ENCODE measurements at regions not wholly inside any gene's neighbourhood (a gene's known extent, or its start where the extent isn't known, plus 50 kb on each side); places are given as distances from the start of the nearest gene placed in this dataset.
"Not testable (repeated sequence)": the region's sequence is repeated elsewhere in the genome, so short reads cannot be mapped to it uniquely, and the experiment has no call there.

DNA sequence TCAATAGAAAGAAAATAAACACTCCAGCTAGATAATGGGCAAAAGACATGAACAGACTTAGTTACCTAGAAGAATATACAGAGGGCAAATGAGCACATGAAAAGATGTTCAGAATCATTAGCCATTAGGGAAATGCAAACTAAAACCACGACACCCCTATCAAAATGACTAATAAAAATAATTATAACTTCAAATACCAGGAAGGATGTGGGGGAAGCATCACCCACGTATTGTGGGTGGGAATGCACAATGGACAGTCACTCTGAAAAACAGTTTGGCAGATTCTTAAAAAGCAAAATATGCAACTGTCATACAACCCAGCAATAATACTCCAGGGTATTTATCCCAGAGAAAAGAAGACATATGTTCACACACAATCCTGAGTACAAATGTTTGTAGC lies 92.6 kb downstream of the DLL1 start:
- no peak for DNase-seq (ENCODE audit: low read depth)

DNA sequence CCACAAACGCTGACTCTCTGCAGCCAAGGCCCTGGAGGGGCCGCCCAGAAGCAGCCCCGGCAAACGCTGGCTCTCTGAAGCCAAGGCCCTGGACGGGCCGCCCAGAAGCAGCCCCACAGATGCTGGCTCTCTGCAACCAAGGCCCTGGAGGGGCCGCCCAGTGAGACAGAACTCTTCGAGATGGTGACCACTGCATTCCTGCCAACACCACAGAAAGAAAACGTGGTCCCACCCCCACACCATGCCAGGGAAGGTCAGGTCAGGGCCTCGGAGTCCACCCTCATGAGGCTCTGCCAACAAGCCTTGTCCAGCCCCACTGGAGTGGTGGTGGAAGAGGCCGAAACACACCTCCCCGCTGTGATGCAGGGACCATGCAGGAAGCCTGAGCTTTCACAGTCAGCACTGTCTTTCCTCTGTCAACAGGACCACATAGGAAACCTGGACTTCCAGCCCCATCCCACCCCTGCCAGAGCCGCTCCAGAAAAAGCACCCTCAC lies 97.5 kb downstream of the DLL1 start:
- no peak for DNase-seq (ENCODE audit: low read depth)

GRCh38 chr6:170192905-170193304 lies 98.0 kb downstream of the DLL1 start:
- no peak for DNase-seq (ENCODE audit: low read depth)

GRCh38 chr6:170192101-170192500 lies 98.8 kb downstream of the DLL1 start:
- not testable (repeated sequence) for DNase-seq (ENCODE audit: low read depth)

DNA sequence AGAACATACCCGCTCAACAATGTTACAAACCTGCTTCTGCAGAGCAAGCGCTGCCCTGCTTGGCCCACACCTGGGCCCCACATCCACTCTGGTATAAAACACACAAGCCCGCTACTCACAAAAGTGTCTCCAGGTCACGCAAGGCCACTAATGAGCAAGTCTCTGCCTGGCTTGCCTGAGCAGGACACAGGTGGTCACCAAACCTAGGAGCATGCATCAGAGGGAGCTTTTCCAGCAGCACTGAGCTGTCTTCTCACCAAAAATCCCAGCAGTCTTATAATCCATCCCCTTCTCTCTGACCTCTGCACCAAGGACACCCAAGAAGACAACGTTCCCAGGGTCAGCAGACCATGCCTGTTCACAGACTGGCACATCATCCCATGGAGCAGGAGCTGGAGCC lies 100.8 kb downstream of the DLL1 start:
- no peak for DNase-seq (ENCODE audit: low read depth)

DNA sequence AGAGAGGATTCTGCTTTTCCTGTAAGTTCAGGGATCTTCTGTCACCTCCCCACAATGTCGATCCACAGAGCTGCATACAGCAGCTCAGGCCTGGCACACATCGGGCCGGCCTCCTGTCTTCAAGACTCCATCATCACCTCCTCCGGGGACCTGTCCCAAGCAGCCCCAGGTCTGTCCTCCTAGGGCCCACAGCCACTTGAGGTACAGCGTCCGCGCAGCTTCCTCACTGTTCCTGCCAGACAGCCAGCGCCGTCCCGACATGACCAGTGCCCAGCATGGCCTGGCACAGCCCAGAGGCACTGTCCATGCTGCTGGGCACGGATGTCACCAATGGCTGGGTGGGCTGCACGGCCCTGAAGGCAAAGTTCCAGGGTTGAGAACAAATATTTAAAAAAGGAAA lies 101.6 kb downstream of the DLL1 start:
- DNase-seq (ENCODE audit: low read depth): no peak

DNA sequence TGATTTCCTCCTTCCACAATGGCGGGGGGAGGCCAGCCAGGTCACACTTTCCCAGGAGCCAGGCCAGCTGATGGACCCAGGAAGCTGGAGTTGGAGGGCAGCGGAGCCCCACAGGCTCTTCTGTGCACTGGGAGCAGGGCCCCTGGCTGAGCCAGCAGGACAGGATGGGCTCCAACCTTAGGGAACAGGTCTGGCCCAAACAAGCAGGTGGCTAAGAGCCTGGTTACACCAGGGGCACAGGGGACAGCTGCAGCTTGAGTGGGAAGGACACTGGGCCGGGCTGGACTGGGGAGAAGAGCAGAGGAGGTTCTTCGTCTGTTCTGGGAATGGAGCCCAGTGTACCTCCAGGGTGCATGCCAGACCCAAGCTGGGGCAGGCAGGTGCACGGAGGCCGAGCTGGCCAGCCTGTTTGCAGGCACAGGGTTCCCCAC lies 102.3 kb downstream of the DLL1 start:
- DNase-seq (ENCODE audit: low read depth): no peak

- DNase-seq (ENCODE audit: low read depth): no peak
Measured at GRCh38 chr6:170187669-170188566, 103.0 kb downstream of the DLL1 start.

DNA sequence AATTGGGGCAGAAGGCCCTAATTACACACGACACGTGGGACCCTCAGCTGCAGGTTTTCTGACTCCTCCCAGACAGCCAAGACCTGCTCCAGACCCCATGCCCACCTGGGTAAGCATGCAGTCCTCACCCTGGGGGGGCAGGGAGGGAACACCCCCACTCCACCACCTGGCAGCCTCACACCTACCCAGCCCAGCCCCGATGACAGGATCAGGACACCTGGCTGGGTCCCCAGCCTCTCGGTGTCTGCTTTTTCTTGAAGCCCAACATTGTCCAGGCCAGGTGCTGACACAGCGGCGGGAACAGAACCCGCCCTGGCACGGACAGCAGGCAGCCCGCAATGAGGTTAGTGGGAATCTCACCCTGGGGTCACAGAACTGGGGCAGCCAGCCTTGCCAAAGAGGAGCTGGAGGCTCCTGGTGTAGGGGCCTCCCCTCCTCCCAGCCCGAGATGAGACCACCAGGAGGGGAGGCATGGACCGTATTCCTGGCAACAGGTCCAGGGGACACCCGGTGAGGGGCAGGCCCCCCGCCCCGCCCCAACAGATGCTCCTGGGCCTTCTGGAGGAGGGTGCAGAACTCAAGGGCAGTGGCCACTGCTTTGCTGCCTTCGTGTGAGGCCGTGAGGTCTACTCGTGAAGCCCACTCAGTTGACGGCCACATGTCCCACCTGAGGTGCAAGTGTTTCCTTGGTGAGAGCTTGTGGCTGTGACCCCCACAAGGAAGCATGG lies 103.8 kb downstream of the DLL1 start:
- no peak for DNase-seq (ENCODE audit: low read depth)

DNA sequence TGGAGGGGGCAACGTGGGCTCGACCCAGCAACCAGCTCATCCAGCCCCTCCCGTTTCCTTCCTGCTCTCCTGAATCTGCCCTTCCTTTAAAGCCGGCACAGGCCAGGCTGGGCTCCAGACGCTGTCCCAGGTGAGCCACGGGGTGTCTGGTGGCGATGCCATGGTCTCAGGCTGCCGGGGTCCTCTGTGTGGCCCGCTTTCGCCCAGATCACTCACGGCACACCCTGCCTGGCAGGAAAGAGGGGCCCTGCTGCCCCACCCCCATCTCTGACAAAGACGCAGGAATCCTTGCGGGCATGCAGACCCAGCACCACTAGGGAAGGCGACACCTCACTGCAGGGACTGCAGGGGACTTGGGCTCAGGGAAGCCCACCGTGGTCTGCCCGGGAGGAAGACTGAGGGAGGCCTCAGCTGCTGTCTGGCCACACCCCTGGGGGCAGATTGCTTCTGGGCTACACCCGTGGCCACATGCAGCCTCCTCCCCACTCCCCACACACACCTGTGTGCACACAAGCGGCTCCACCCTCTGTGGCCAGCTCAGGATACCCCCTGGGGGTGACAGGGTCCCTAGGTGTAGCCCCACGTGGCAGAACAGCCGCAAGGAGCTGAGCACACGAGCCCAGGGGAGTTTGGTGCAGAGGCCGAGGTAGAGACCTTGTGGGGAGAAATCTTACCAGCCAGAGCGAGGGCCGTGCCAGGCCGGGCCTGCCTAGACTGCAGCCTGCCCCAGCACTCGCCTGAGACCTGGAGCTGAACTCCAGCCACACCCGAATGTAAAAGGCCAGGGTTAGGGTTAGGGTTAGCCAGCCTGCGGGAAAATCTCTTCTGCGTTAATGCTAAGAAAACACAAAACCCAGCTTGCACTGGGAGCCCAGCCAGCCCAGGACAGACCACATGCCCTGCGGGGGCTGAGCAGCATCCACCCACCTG lies 104.6 kb downstream of the DLL1 start:
- DNase-seq (ENCODE audit: low read depth): no peak

DNA sequence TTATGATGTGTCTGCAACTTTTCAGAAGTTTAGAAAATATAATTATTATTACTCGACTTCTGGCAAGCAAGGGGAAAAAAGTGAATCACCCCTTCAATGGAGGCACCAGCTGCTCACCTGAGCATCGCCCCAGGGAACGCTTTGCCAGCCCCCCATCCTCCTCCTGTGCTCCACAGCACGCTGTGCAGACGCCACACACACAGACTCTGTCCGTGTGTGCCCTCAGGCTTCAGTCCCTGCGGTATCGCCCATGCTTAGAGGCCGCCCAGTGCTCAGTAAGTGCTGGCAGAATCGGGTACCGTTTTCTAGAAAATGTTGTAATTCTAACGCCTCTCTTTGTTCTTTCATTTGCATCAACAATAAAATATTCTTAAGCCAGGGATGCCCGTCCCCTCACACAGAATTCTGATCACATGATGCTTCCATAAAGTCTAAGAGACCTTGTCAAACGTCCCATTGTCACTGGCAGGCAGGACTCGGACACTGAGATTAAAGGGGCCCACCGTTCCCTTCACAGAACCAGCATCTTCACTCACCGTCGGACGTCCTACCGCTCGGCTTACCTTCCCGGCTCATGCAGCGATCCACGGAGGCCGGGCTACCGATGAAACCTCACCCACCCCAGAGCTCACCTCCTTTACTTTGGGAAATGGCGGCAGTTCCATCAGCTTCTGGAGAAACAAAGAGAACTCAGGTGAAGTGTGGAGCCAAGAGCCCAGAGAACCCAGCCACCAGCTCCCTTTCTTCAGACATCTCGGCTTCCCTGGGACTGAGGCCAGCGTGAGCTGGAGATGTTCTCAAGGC lies 105.5 kb downstream of the DLL1 start:
- no peak for DNase-seq (ENCODE audit: low read depth)

DNA sequence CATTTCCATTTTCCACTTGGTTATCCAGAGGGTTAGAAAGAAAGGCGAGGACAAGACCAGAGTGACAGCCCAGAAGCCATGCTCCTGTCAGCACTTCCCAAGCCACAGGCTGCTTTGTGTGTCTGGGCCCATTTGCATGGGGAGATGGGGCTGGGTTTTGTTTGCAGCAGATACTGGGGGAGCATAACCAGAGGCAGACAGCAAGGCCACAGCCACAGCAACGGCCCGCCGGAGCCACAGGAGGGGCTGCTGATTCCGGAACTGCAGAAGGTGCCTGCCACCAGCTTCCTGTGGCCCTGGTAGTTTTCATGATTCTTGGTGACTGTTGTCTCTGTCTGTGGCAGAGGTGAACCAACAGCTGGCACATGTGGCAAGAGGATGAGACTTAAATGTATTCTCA lies 106.6 kb downstream of the DLL1 start:
- no peak for DNase-seq (ENCODE audit: low read depth)

DNA sequence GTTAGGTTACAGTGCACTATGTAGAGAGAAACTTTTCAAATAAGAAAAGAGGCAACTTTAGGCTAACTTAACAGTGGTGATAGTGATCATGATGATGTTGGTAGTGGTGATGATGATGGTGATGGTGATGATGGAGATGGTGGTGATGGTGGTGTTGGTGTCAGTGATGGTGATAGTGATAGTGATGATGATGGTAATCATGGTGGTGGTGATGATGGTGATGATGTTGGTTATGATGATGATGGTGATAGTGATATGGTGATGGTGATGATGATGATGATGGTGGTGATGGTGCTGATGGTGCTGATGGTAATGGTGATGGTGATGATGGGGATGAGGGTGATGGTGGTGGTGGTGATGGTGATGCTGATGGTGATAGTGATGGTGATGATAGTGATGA lies 107.4 kb downstream of the DLL1 start:
- no peak for DNase-seq (ENCODE audit: low read depth)

DNA sequence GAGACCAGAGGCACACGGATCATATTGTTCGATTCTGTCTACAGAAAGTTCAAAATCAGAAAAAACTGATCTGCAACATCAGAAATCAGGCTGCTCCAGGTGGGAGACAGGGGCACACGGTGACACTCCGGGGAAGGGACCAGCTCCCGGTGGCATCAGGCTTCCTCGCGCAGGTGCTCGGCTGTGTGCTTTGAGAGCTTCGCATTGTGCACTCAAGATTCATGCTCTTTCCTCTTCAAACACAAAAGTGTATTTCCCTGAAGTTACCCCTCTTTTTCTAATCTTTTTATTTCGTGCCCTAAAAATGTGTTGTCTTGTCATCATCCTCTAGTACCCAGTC lies 108.1 kb downstream of the DLL1 start:
- DNase-seq (ENCODE audit: low read depth): no peak

DNA sequence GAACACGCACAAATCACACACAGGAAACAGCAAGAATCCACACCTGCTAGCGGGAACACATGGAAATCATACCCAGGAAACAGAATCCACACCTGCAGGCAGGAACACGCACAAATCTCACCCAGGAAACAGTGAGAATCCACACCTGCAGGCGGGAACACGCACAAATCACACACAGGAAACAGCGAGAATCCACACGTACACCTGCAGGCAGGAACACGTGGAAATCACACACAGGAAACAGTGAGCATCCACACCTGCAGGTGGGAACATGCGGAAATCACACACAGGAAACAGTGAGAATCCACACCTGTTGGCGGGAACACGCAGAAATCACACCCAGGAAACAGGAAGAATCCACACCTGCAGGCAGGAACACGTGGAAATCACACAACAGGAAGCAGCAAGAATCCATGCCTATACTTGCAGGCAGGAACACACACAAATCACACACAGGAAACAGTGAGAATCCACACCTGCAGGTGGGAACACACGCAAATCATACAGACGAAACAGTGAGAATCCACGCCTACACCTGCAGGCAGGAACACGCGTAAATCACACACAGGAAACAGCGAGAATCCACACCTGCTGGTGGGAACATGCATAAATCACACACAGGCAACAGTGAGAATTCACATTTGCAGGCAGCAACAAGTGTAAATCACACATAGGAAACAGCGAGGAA lies 108.6 kb downstream of the DLL1 start:
- no peak for DNase-seq (ENCODE audit: low read depth)

DNA sequence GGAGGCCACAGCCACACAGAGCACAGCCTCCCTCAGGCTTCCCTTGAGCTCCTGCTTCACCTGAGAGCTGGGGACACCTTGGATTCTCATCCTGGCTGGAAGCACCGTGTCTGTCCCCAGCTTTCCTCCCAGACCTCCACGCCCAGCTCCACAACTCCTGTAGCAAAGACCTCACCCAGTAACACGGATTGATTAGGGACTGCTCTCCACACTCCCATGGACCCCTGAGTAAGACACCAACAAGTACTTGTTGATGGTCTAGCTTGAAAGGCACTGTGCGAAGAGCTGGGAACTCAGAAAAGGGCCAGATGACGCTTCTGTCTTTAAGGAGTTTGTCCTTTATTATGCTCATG lies 109.6 kb downstream of the DLL1 start:
- DNase-seq (ENCODE audit: low read depth): no peak

DNA sequence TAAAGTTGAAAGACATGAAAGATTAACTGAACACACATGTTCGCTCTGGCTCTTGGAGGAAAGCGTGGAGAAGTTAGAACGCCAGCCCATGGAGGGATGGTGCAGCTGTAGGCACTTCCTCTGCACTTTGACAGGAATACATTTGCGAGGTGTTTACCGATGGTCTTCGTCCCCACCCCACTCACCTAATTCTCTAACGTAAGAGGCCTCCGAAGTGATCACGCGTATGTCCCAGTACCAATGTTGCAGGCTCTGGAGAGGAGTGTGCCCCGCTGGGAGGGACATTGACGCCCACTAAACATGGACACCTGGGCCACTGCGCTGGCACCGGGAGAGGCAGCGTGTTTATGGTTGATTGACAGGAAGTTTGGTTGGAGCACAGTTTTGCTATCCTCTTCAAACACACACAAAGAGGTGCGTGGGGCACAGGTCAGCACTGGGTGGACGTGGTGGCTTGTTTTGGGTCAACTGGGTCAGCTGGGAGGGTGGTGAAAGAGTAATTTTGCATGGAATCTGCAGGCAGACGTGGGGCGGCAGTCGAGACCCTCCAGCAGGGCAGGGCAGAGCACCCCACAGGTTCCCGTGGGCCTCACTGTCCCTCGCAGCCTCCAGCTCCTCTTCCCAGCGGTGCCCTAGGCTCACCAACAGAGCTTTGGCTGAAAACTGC lies 110.1 kb downstream of the DLL1 start:
- no peak for DNase-seq (ENCODE audit: low read depth)

DNA sequence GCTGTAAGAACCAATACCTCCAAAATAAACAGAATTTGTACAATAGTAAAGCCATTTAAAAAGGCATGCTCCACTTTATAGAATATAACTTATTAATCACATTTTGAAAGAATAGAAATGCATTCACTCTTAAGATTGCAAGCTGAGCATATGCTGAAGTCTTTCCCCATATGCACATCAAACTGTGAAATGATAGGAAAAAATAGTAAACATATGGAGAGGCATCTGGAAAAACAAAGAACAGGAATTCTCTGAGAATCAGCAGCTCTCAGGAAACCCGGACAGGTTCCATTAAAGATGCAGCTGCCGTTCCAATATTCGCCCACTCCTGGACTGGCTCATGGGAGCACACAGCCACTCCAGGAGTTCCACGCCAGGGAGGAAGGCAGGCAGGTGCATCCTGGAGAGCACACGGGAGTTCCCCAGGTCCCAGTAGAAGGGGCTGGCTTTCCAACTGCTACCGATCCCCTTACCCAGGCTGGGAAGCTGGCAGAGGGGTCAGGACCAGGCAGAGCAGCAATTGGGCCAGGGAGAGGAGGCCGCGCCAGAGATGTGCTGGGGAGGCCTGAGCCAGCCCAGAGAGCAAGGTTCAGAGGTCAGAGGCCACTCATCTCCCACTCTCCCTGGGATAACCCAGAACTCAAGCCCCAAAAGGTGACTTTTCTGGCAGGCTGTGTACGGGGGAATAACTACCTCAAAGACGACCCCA lies 111.1 kb downstream of the DLL1 start:
- DNase-seq (ENCODE audit: low read depth): no peak

All from M059J (cell line).